Caco-2 (cell line): ENCODE measurements at regions not wholly inside any gene's neighbourhood (a gene's known extent, or its start where the extent isn't known, plus 50 kb on each side); places are given as distances from the start of the nearest gene placed in this dataset.

ENCODE experiments used
- BruUV-seq: library from RNA; stranded (reverse); fragments of 400-500 nt; replicated peaks from 2 replicates; lab custom pipeline; 2021; lab: Mats Ljungman, UMichigan
- CTCF ChIA-PET: fragments of 300-600 bp; sonication (Branson Sonifier 250); formaldehyde crosslinking; loops from one replicate; lab custom pipeline; 2022; ENCODE audit warnings: antibody characterized with exemption; lab: Charles Lee
- POLR2A ChIA-PET: fragments of 300-600 bp; sonication (Branson Sonifier 250); formaldehyde crosslinking; loops from one replicate; lab custom pipeline; 2022; ENCODE audit warnings: antibody characterized with exemption; lab: Charles Lee
- DNase-seq, 2 experiments: peaks; one replicate each; pipeline versions ENCODE4 v3.0.0 to v3.0.0-alpha.2; 2020 to 2022
- H3K27me3 ChIP-seq: replicated peaks from 2 replicates; pipeline ENCODE4 v1.6.0; 2011; ENCODE audit warnings: low read length; ENCODE audit not compliant: control insufficient read depth, insufficient read depth
- H3K36me3 ChIP-seq: 2 replicates; pipeline ENCODE4 v1.5.1; 2011; ENCODE audit warnings: low read length; ENCODE audit not compliant: control insufficient read depth, insufficient read depth
- H3K4me1 ChIP-seq: fragments of 250-450 bp; sonication (Bioruptor Pico); 2 replicates; pipeline ENCODE4 v1.5.1; 2020; ENCODE audit warnings: mild to moderate bottlenecking
- H3K4me3 ChIP-seq: 2 replicates; pipeline ENCODE4 v1.5.1; 2011; ENCODE audit warnings: low read depth, mild to moderate bottlenecking, control low read depth, low read length
- H3K9me3 ChIP-seq: fragments of 250-450 bp; sonication (Bioruptor Pico); 2 replicates; pipeline ENCODE4 v1.5.1; 2020; ENCODE audit warnings: mild to moderate bottlenecking, moderate library complexity
- H3K27ac Mint-ChIP-seq: one replicate; pipeline ENCODE4 v1.8.0; 2022; ENCODE audit warnings: mixed read lengths; ENCODE audit not compliant: unreplicated experiment
- H3K27me3 Mint-ChIP-seq: one replicate; pipeline ENCODE4 v1.8.0; 2022; ENCODE audit warnings: mixed read lengths; ENCODE audit not compliant: insufficient read depth, unreplicated experiment
- H3K36me3 Mint-ChIP-seq: one replicate; pipeline ENCODE4 v1.8.0; 2022; ENCODE audit warnings: mild to moderate bottlenecking, mixed read lengths; ENCODE audit not compliant: insufficient read depth, unreplicated experiment
- H3K4me1 Mint-ChIP-seq: one replicate; pipeline ENCODE4 v1.8.0; 2022; ENCODE audit warnings: low read depth, mixed read lengths; ENCODE audit not compliant: unreplicated experiment
- H3K4me3 Mint-ChIP-seq: one replicate; pipeline ENCODE4 v1.8.0; 2022; ENCODE audit warnings: mild to moderate bottlenecking, moderate library complexity, mixed read lengths; ENCODE audit not compliant: unreplicated experiment
- H3K9me3 Mint-ChIP-seq: one replicate; pipeline ENCODE4 v1.8.0; 2022; ENCODE audit warnings: mixed read lengths; ENCODE audit not compliant: unreplicated experiment
- intact Hi-C: fragments of 100-400 bp; cut with micrococcal nuclease; formaldehyde crosslinking; loops from one replicate; pipeline ENCODE4 v1.10.0; 2022; ENCODE audit not compliant: unreplicated experiment
- TF ChIP-seq, protein P1 (sequence below), 2 experiments: fragments of 200-600 bp in 1 of 2; IDR thresholded peaks; 1 replicate in 1 of 2; 2 replicates in 1 of 2; pipeline versions ENCODE4 v1.5.1 to v1.8.0; 2011 to 2022; ENCODE audit warnings: antibody characterized with exemption in 1 of 2, control low read depth in 1 of 2, inconsistent platforms in 1 of 2, low read depth in 1 of 2, low read length in 1 of 2, mild to moderate bottlenecking in 1 of 2, moderate library complexity in 1 of 2; ENCODE audit not compliant: insufficient read depth in 1 of 2, severe bottlenecking in 1 of 2, unreplicated experiment in 1 of 2

GRCh38 chr12:78559886-78560285, 304.7 kb upstream of the SYT1 start:
- Histone ChIP-seq H3K4me3 (no peak overlapping the region), H3K27me3 (no peaks in the 10 kb centered on the region), H3K4me1 (0 out of 2 replicates have a peak, but pooled peaks cover 6% of the 10 kb centered on the region), H3K9me3 (no peaks in the 10 kb centered on the region), H3K36me3 (no peaks in the 10 kb centered on the region)
- intact Hi-C loops = loop anchor here (10.0 kb wide), 1 partner anchor 445 kb away; no protein-coding TSS in a partner anchor
- no peak overlapping the region for H3K27ac Mint-ChIP-seq
- no peak for DNase-seq
- H3K36me3 Mint-ChIP-seq = no peaks in the 10 kb centered on the region
- POLR2A ChIA-PET = no interaction called here
- H3K4me3 Mint-ChIP-seq = no peak overlapping the region
- H3K9me3 Mint-ChIP-seq = no peaks in the 10 kb centered on the region
- TF ChIP-seq, protein P1, sequence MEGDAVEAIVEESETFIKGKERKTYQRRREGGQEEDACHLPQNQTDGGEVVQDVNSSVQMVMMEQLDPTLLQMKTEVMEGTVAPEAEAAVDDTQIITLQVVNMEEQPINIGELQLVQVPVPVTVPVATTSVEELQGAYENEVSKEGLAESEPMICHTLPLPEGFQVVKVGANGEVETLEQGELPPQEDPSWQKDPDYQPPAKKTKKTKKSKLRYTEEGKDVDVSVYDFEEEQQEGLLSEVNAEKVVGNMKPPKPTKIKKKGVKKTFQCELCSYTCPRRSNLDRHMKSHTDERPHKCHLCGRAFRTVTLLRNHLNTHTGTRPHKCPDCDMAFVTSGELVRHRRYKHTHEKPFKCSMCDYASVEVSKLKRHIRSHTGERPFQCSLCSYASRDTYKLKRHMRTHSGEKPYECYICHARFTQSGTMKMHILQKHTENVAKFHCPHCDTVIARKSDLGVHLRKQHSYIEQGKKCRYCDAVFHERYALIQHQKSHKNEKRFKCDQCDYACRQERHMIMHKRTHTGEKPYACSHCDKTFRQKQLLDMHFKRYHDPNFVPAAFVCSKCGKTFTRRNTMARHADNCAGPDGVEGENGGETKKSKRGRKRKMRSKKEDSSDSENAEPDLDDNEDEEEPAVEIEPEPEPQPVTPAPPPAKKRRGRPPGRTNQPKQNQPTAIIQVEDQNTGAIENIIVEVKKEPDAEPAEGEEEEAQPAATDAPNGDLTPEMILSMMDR (IDR thresholded peaks at IDR 0.05; ENCODE audit: insufficient read depth in 1 of 2, low read depth in 1 of 2, low read length in 1 of 2, severe bottlenecking in 1 of 2, unreplicated experiment in 1 of 2) = no peak
- BruUV-seq = no TSS peak
- H3K27me3 Mint-ChIP-seq = peaks cover 5% of the 10 kb centered on the region
- H3K4me1 Mint-ChIP-seq = peaks cover 7% of the 10 kb centered on the region
- CTCF ChIA-PET = no interaction called here

GRCh38 chr12:78560633-78561032, 303.9 kb upstream of the SYT1 start:
- H3K4me1 ChIP-seq = 0 out of 2 replicates have a peak, but pooled peaks cover 5% of the 10 kb centered on the region
- Mint-ChIP-seq H3K27ac (no peak overlapping the region), H3K36me3 (no peaks in the 10 kb centered on the region), H3K4me1 (peaks cover 7% of the 10 kb centered on the region), H3K27me3 (peaks cover 5% of the 10 kb centered on the region), H3K4me3 (no peak overlapping the region), H3K9me3 (no peaks in the 10 kb centered on the region)
- CTCF ChIA-PET = no interaction called here
- BruUV-seq = no TSS peak
- DNase-seq = no peak
- H3K36me3 ChIP-seq = no peaks in the 10 kb centered on the region
- H3K27me3 ChIP-seq = no peaks in the 10 kb centered on the region
- TF ChIP-seq, protein P1 (IDR thresholded peaks at IDR 0.05; ENCODE audit: insufficient read depth in 1 of 2, low read depth in 1 of 2, low read length in 1 of 2, severe bottlenecking in 1 of 2, unreplicated experiment in 1 of 2) = no peak
- H3K4me3 ChIP-seq = no peak overlapping the region
- POLR2A ChIA-PET = no interaction called here
- H3K9me3 ChIP-seq = no peaks in the 10 kb centered on the region
- intact Hi-C loops = loop anchor here (10.0 kb wide), 1 partner anchor 444 kb away; no protein-coding TSS in a partner anchor

- no peak overlapping the region for H3K27ac Mint-ChIP-seq
- H3K4me3 Mint-ChIP-seq = no peak overlapping the region
- TF ChIP-seq, protein P1 (IDR thresholded peaks at IDR 0.05; ENCODE audit: insufficient read depth in 1 of 2, low read depth in 1 of 2, low read length in 1 of 2, severe bottlenecking in 1 of 2, unreplicated experiment in 1 of 2) = peak; percentile 19 to 27
- H3K4me1 Mint-ChIP-seq = no peaks in the 10 kb centered on the region
- H3K9me3 Mint-ChIP-seq = no peaks in the 10 kb centered on the region
- H3K27me3 ChIP-seq = no peaks in the 10 kb centered on the region
- intact Hi-C loops = loop anchor here (10.0 kb wide), 1 partner anchor 442 kb away; no protein-coding TSS in a partner anchor
- no peak for DNase-seq
- peaks cover 5% of the 10 kb centered on the region for H3K27me3 Mint-ChIP-seq
- no TSS peak for BruUV-seq
- H3K4me3 ChIP-seq = no peak overlapping the region
- CTCF ChIA-PET = no interaction called here
- H3K36me3 ChIP-seq = no peaks in the 10 kb centered on the region
- H3K9me3 ChIP-seq = no peaks in the 10 kb centered on the region
- POLR2A ChIA-PET = no interaction called here
- H3K36me3 Mint-ChIP-seq = no peaks in the 10 kb centered on the region
- no peaks in the 10 kb centered on the region for H3K4me1 ChIP-seq
Observed at GRCh38 chr12:78562368-78563205, 302.0 kb upstream of the SYT1 start.
